Fibroblast of skin of abdomen (primary cell): ENCODE measurements at regions not wholly inside any gene's neighbourhood (a gene's known extent, or its start where the extent isn't known, plus 50 kb on each side); places are given as distances from the start of the nearest gene placed in this dataset.

ENCODE experiments used
- DNase-seq: peaks from one replicate; pipeline ENCODE4 v3.0.0-alpha.2; 2013

GRCh38 chr17:65477600-65477999 is 83.8 kb downstream of the AXIN2 start:
- no peak for DNase-seq

- DNase-seq, result no peak
These were observed 86.8 kb downstream of the AXIN2 start for GRCh38 chr17:65474660-65475059.

- DNase-seq, result no peak
These were observed 87.5 kb downstream of the AXIN2 start for GRCh38 chr17:65473985-65474384.

GRCh38 chr17:65473363-65473762 is 88.1 kb downstream of the AXIN2 start:
- DNase-seq, result no peak

GRCh38 chr17:65472666-65473309 is 88.7 kb downstream of the AXIN2 start:
- DNase-seq, result peak; percentile 38

GRCh38 chr17:65470783-65471182 is 90.7 kb downstream of the AXIN2 start:
- no peak for DNase-seq

GRCh38 chr17:65468321-65468720 is 93.1 kb downstream of the AXIN2 start:
- no peak for DNase-seq

GRCh38 chr17:65467156-65467555 is 94.3 kb downstream of the AXIN2 start:
- DNase-seq, result no peak

- no peak for DNase-seq
These were observed 94.9 kb downstream of the AXIN2 start for GRCh38 chr17:65466547-65466946.

- no peak for DNase-seq
These were observed 98.2 kb downstream of the AXIN2 start for GRCh38 chr17:65463242-65463641.

- no peak for DNase-seq
These were observed 101.6 kb downstream of the AXIN2 start for GRCh38 chr17:65459677-65460347.

GRCh38 chr17:65457635-65458257 is 103.7 kb downstream of the AXIN2 start:
- no peak for DNase-seq

GRCh38 chr17:65457183-65457582 is 104.3 kb downstream of the AXIN2 start:
- no peak for DNase-seq

- no peak for DNase-seq
These were observed 104.9 kb downstream of the AXIN2 start for GRCh38 chr17:65456368-65457151.

- DNase-seq, result peak; percentile 20
These were observed 105.5 kb downstream of the AXIN2 start for GRCh38 chr17:65455972-65456343.

- DNase-seq, result no peak
These were observed 106.1 kb downstream of the AXIN2 start for GRCh38 chr17:65455154-65455971.

GRCh38 chr17:65453204-65453931 is 108.1 kb downstream of the AXIN2 start:
- DNase-seq, result no peak

GRCh38 chr17:65449495-65449894 is 112.0 kb downstream of the AXIN2 start:
- no peak for DNase-seq

- no peak for DNase-seq
These were observed 113.6 kb downstream of the AXIN2 start for GRCh38 chr17:65447823-65448222.

- DNase-seq, result no peak
These were observed 114.5 kb downstream of the AXIN2 start for GRCh38 chr17:65446838-65447526.

- no peak for DNase-seq
These were observed 115.4 kb downstream of the AXIN2 start for GRCh38 chr17:65446043-65446442.
